ENCODE measurements at regions not wholly inside any gene's neighbourhood (a gene's known extent, or its start where the extent isn't known, plus 50 kb on each side); places are given as distances from the start of the nearest gene placed in this dataset.

GRCh38 chr20:10962937-10963336, 289.1 kb upstream of the JAG1 start:
- H3K9me3 ChIP-seq (replicated peaks; ENCODE audit: insufficient read depth, low read length), result no peaks in the 10 kb centered on the region
- TF ChIP-seq CTCF (IDR thresholded peaks at IDR 0.05; ENCODE audit: low read length) (no peak), EZH2phosphoT487 (IDR thresholded peaks at IDR 0.05; ENCODE audit: low read length) (no peak), EZH2 (optimal IDR thresholded peaks at IDR 0.05; ENCODE audit: low read depth, low read length) (no peak)
- no peak overlapping the region for H2AFZ ChIP-seq (ENCODE audit: low read length)
- no peak for DNase-seq
- no peak overlapping the region for H3K9ac ChIP-seq (ENCODE audit: low read length)
- H3K4me1 ChIP-seq (ENCODE audit: low read length), result no peaks in the 10 kb centered on the region
- H3K4me2 ChIP-seq (ENCODE audit: low read depth, low read length), result no peak overlapping the region
- no peaks in the 10 kb centered on the region for H3K79me2 ChIP-seq (ENCODE audit: low read length)
- H3K9me2 ChIP-seq (replicated peaks; ENCODE audit: insufficient read depth, low read length), result no peaks in the 10 kb centered on the region
- H3K27ac ChIP-seq (ENCODE audit: low read length), result no peak overlapping the region
- no peak overlapping the region for H3K4me3 ChIP-seq (ENCODE audit: low read length)
- H3K27me3 ChIP-seq (replicated peaks; ENCODE audit: insufficient read depth, low read length), result no peaks in the 10 kb centered on the region
- no peaks in the 10 kb centered on the region for H4K20me1 ChIP-seq (ENCODE audit: insufficient read depth, low read length)
- no peaks in the 10 kb centered on the region for H3K36me3 ChIP-seq (replicated peaks; ENCODE audit: insufficient read depth, low read length)
- H3F3A ChIP-seq (ENCODE audit: insufficient read depth, low read length), result no peaks in the 10 kb centered on the region

GRCh38 chr20:10963717-10964266, 290.0 kb upstream of the JAG1 start:
- H3K9ac ChIP-seq (ENCODE audit: low read length), result no peak overlapping the region
- H3K4me2 ChIP-seq (ENCODE audit: low read depth, low read length), result no peak overlapping the region
- no peaks in the 10 kb centered on the region for H3K27me3 ChIP-seq (replicated peaks; ENCODE audit: insufficient read depth, low read length)
- no peak for DNase-seq
- no peak overlapping the region for H2AFZ ChIP-seq (ENCODE audit: low read length)
- H3K36me3 ChIP-seq (replicated peaks; ENCODE audit: insufficient read depth, low read length), result no peaks in the 10 kb centered on the region
- H3K9me2 ChIP-seq (replicated peaks; ENCODE audit: insufficient read depth, low read length), result no peaks in the 10 kb centered on the region
- H3K27ac ChIP-seq (ENCODE audit: low read length), result no peak overlapping the region
- no peak overlapping the region for H3K4me3 ChIP-seq (ENCODE audit: low read length)
- TF ChIP-seq EZH2phosphoT487 (IDR thresholded peaks at IDR 0.05; ENCODE audit: low read length) (no peak), CTCF (IDR thresholded peaks at IDR 0.05; ENCODE audit: low read length) (no peak), EZH2 (optimal IDR thresholded peaks at IDR 0.05; ENCODE audit: low read depth, low read length) (no peak)
- H3K79me2 ChIP-seq (ENCODE audit: low read length), result no peaks in the 10 kb centered on the region
- H3F3A ChIP-seq (ENCODE audit: insufficient read depth, low read length), result no peaks in the 10 kb centered on the region
- H3K9me3 ChIP-seq (replicated peaks; ENCODE audit: insufficient read depth, low read length), result no peaks in the 10 kb centered on the region
- no peaks in the 10 kb centered on the region for H3K4me1 ChIP-seq (ENCODE audit: low read length)
- H4K20me1 ChIP-seq (ENCODE audit: insufficient read depth, low read length), result no peaks in the 10 kb centered on the region

- Histone ChIP-seq H3K27ac (ENCODE audit: low read length) (no peak overlapping the region), H2AFZ (ENCODE audit: low read length) (no peak overlapping the region), H3K9ac (ENCODE audit: low read length) (no peak overlapping the region), H4K20me1 (ENCODE audit: insufficient read depth, low read length) (no peaks in the 10 kb centered on the region), H3K4me1 (ENCODE audit: low read length) (no peaks in the 10 kb centered on the region), H3K36me3 (replicated peaks; ENCODE audit: insufficient read depth, low read length) (no peaks in the 10 kb centered on the region), H3K4me2 (ENCODE audit: low read depth, low read length) (no peak overlapping the region), H3K9me2 (replicated peaks; ENCODE audit: insufficient read depth, low read length) (no peaks in the 10 kb centered on the region), H3K27me3 (replicated peaks; ENCODE audit: insufficient read depth, low read length) (no peaks in the 10 kb centered on the region), H3K9me3 (replicated peaks; ENCODE audit: insufficient read depth, low read length) (no peaks in the 10 kb centered on the region), H3K79me2 (ENCODE audit: low read length) (no peaks in the 10 kb centered on the region), H3F3A (ENCODE audit: insufficient read depth, low read length) (no peaks in the 10 kb centered on the region), H3K4me3 (ENCODE audit: low read length) (no peak overlapping the region)
- no peak for DNase-seq
- TF ChIP-seq CTCF (IDR thresholded peaks at IDR 0.05; ENCODE audit: low read length) (no peak), EZH2phosphoT487 (IDR thresholded peaks at IDR 0.05; ENCODE audit: low read length) (no peak), EZH2 (optimal IDR thresholded peaks at IDR 0.05; ENCODE audit: low read depth, low read length) (no peak)
These were observed 292.2 kb upstream of the JAG1 start for GRCh38 chr20:10965936-10966470.
